GM18858 (cell line): ENCODE measurements at regions not wholly inside any gene's neighbourhood (a gene's known extent, or its start where the extent isn't known, plus 50 kb on each side); places are given as distances from the start of the nearest gene placed in this dataset.

Source experiments
- ATAC-seq: cut with Tn5 transposase; IDR thresholded peaks from one replicate; pipeline ENCODE4 v1.9.1; 2021; ENCODE audit not compliant: unreplicated experiment

DNA sequence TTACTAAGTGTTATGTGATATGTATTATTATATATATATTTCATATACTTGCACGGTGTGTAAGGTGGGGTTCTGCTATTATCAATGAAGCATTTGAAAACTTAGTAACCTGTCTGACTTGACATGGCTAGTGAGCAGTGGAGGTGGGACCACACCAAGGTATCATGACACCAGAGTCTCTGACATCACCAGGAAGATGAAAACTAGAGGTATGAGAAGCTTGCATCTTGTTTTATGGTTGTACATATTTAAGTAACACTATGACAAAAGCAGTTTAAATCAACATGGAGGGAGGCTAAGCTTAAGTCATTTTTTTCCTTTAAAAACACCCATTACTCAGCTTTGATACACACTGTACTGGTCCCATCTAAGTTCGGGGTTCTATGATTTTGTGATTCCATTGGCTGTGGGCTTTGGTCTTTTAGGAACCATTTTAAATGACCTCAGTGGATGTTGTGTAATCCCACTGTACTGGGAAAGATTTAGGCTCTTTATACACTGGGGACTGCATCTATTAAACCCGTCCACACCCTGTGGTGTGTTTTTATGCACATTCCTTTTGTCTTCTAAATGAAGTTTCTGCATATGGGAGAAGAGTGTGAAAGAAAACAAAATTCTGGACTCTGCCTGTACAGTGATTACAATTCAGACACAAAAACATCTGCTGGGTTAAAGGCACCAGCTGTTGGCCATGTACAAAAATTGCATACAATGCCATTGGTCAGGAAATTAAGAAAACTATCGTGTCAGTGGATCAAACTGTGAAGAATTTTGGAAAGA lies 570.6 kb downstream of the SPRY1 start:
- no peak for ATAC-seq

DNA sequence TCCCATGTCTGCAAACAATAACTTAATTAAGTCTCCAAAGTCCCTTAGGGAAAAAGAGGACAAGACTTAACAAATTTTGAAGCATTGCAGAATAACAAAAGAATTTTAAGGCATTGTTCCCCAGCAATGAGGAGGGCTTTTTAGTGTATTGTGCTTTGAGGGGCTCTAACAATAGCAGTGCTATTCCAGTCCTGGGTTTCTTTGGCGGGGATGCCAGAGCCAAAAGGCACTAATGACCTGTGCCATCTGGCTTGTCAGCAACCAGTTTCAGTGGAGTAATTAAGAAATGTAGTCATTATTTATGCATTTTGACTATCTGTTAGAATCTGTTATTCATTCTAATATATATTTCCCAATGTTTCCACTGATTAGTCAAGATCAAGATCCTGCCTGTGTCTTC lies 575.4 kb downstream of the SPRY1 start:
- no peak for ATAC-seq

DNA sequence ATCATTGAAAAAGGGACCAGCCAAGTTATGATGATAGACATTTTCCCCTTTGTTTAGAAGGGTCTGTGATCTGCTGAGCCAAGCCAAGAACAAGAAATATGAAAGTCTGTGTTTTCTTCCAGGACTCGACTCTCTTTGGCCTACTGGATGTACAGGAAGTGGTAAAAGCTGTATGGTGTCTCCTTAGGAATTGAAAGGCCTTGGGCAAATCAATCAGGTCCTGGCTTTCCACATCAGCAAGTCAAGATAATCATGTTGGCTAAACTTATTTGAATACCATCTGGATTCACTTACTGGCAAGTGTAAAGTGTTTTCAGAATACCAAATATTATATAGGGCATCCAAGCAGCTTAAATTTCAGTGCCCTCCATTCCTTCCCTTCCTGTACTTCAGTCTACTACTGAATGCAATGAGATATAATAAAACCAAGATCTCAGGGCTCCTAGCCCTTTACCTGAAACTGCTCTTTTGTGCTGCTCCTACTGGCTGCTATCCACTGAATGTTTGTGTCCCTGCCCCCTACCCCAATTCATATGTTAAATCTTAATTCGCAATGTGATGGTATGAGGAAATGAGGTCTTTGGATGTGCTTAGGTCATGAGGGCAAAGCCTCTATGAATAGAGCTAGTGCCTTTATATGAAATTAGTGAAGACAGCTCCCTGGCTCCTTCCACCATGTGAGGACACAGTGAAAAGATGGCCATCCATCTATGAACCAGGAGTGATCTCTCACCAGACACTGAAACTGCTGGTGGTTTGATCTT lies 578.0 kb downstream of the SPRY1 start:
- ATAC-seq = no peak

DNA sequence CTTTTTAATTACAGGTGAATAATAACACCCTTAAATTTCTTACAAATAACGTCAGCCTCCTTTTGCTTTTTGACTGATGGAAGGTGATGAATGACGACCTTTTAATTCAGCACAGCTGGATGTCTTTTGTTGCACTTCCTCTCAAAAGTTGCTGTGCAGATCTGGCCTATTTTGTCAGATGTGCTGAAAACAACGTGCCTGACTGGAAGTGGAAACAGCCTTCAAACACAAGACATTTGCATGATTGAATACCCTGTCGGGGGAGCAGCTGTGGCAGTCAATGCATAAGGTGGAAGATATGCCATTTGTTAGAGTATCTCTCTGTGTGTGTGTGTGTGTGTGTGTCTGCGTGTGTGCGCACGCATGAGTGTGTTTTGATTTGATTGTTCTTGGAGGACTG lies 579.7 kb downstream of the SPRY1 start:
- no peak for ATAC-seq

DNA sequence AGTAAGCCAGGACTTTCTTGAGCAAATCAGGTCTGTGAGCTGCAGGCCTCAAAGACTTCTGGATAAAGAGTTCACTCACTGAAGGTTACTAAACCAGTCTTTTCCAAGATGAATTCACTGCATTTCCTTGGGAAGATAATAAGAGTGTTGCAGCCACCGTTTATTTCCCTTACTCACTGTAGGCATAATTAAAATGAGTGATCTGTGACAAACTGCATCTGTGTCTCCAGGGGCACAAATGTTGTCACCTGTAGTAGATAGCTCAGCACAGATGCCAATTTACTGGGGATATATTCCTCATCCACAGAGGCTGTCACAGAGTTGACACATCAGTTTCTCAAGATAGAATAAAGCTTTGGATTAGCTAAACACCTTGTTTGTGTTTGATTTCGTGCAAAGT lies 580.2 kb downstream of the SPRY1 start:
- no peak for ATAC-seq

DNA sequence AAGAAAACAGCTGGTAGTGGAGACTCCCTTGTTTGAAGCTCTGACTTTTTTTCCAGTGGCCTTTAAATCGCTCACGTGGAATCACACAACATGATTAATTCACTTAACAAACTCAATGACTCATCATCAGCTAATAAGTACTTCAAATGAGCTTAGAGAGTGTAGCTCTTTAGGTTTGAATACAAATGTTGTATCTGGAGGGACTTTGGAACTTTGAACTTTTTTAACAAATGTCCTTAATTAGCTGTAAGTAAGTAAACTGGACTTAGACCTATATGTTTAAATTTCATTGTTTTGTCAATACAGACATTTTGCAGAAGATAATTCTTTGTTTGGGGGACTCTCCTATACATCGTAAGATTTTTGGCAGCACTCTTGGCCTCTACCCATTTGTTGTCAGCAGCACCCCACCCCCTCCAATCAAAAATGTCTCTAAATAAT lies 581.1 kb downstream of the SPRY1 start:
- ATAC-seq = no peak

DNA sequence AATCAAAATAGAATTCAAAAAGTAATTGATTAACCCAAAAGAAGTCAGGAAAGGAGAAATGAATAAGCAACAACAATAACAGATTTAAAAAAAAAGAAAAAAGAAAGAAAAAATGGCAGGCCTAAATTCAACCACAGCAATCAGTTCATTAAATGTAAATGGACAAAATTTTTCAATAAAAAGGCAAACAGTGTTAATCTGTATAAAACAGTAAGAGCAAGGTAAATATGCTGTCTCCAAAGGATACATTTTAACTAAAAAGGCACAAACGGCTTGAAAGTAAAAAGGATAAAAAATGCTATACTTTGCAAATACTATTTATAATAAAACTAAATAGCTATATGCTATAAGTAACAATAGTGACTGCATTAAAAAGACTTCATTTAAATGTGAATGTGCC lies 582.0 kb downstream of the SPRY1 start:
- no peak for ATAC-seq

DNA sequence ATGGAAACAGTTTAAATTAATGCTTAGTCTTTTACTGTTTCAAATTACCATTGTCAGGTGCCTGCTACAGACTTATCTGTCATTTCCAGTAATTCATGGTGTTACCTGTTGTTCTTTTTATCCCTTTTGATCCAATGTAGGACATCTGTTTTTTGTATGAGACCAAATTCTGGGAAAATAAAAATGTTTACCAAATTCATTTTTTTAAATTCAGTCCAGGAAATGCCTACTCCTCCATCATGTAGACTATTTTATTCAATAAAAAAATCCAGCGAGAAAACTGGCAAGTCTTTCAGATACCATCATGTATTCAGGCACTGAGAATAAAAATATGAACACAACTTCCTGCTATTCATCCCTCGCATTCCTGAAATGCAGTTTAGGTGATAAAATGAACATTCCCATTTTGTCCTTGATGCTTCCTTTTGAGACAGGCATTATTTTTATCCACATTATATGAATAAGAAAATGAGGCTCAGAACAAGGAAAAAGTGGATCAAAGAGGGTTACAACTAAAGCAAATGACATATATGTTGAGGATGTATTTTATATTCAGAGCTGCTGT lies 584.2 kb downstream of the SPRY1 start:
- no peak for ATAC-seq

DNA sequence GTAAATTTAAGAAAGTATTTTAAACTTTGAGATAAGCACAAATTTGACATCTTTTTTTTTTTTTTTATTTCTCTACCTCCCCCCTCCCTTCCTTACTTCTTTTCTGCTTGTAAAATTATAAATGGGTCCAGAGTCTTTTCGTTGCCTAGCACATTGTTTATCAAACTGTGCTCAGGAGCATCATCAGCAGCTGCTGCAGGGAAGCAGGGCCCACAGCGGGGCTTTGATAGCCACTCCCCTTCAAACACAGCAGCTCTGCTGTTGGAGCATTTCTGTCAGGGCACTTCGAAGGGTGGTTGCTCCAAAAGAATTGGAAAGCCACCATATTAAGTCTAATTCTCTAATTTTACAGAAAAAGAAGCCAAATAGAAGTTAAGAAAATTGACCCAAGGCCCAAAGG lies 588.3 kb downstream of the SPRY1 start:
- no peak for ATAC-seq

DNA sequence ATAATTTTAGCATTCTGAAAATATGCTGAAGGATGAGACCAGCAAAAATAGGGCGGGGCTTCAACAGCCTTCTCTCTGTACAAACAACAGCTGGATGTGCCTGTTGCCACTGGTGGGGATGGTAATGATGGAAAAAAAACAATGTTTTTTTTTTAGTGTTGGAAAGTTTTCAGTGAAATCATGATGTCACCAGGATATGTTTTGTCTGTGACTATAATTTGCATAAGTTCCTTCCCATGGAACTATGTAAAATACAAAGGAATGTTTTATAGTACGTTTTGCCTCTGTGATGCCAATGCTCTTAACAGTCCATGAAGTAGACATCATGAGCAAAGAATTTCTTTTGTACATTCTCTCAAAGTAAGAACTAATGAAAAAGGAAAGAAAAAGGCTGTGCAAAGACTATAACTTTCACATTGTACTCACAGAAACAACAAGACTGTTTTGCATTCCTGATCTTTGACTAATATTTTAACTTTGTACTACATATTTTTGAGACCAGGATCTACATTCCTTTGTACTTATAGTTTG lies 589.7 kb downstream of the SPRY1 start:
- no peak for ATAC-seq

DNA sequence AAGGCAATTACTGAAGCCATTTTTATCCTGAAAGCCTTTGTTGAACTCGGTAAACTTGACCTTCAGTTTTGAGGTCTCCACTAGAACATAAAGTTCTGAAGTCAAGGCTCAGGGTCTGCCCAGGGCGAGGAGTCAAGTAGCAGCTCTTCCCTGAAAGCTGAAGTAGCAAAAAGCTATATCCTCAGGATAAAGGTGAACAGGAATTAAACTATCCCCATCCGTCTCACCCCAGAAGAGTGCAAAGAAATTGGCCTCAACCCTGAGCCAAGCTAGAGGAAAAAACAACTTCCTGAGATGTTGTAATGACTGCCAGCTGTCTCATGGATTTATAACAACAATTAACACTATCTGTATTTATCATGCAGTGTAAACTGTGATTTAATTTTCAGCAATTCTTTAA lies 590.8 kb downstream of the SPRY1 start:
- no peak for ATAC-seq

DNA sequence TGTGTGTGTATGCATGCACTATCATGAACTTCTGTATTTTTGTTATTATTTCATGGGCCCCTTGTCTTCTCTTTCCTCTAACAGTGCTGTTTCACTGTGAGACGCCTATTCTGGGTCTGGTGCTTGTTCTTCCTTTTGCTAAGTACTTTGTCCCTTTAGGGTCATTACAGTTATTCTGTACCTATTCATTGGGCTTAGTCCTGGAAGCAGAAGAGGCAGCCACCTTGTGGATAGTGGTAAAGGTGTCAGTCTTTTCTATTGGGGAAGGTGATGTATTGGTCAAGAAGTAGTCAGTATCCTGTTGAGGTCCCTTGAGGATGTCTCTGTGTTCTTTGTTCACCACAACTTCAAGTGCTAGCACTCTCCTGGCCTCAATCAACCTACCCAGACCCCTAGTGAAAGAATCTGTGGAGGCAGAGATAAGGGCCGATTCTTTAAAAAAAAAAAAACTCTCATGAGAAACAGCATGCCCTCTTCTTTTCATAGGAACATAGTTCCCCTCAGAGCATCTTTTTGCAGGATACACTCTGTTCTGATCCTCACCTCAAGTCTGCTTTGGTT lies 593.8 kb downstream of the SPRY1 start:
- no peak for ATAC-seq

DNA sequence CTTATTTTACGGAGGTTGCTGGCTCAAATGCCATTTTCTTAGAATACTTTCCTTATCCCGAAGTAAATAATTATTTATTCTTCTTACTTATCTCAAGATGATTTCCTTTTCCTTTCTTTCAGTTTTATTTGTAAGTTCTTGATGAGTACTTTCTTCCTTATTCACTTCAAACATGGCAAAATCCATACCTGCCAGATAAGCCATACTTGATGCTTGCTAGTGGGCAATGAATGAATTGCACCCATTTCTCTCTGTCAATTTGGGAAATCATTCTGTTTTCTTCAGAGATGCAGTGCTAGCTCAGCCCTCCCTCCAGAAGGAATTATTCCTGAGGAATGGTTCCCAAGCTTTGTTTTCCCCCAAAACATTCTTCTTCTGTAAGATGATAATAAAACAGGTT lies 598.3 kb downstream of the SPRY1 start:
- no peak for ATAC-seq

DNA sequence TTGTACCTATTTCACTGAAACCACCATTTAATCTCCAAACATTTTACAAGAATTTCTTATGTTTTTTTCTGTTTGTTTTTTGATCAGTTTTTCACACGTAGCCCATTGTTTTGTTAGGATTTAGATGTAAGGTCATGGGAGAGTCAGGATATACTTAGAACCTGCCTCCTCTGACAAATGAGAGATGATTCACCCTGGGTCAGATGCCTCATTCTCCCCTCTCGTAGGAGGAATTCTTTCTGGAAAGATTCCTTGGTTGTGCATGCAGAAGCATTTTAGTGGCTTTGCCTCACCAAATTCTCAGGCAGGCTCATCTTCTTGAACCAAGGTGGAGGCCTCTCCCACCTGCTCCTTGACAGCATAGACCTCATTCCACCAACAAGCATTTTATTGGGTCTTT lies 599.3 kb downstream of the SPRY1 start:
- ATAC-seq = no peak

DNA sequence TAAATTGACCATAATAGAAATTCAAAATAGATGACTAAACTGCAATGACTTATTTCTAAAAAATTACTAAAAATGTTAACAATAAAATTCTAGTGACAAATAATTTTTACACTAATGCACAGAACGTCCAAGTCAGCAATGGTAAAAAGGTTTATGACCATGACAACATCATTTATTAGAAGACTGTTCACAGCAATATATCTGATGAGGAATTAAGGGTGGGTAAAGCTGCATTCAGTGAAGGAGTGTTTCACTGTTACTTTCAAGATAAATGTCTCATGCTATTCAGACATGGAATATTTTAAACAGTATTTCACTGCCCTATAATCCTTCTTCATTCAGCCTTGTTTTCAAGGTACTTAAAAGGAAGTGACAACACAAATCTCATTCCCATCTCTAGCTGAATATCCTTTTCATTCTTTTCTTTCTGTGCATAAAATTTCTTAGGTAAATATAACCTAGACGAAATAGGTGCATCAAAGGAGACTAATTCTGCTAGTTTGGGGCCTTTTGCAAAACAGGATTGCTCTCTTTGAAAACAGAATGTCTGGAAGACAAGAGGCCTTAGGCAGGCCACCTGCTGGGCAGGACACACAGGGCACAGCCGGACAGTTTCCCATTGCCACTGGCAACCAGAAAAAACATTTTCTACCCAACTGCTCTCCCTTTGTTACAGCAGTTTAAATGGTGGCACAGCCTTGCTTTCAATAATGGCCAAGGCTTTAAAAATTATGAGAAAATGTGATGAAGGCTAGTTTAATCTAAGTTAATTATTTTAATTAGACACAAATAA lies 600.3 kb downstream of the SPRY1 start:
- no peak for ATAC-seq

DNA sequence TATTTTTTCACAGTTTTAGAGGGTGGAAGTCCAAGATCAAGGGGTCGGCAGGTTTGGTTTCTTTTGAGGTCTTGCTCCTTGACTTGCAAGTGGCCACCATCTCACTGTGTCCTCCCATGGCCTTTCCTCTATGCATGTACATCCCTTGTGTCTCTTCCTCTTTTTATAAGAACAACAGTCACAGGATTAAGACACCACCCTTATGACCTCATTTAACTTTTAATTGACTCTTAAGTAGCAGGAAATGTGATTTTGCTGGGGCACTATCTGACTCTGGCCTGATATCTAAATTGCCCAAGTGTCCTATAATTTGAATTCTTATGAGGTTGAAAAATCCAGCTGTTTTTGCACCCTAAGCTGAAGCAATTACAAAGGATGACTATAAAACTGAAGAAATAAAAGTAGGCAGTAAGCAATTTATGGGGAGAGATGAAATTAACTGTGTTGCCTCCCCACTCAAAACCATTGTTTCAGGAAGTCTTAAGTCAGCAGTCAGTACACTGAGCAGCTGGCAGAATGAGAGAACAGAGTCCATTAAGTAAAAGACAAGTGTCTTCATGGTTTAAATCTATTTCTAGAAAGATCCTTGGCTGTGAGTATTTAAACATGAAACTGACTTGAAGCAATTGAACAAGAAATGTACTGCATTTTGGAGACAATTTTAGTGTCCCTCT lies 601.3 kb downstream of the SPRY1 start:
- no peak for ATAC-seq

DNA sequence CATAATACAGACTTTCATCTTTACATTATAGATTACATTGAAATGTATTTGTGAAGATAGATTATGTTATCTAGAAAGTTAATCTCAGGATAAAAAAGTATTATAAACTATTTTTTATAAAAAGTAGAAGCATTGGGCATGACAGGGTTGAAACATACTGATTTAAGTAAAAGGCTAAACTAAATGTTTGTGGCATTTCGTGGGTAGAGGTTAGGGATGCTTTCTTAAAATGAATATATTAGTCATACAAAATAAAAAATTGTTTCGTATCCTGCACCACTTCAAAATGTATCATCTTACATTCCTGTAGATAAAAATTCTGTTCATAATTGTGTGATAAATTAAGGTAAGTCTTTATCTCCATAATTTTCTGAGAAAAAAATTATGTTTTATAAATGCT lies 603.6 kb downstream of the SPRY1 start:
- no peak for ATAC-seq

DNA sequence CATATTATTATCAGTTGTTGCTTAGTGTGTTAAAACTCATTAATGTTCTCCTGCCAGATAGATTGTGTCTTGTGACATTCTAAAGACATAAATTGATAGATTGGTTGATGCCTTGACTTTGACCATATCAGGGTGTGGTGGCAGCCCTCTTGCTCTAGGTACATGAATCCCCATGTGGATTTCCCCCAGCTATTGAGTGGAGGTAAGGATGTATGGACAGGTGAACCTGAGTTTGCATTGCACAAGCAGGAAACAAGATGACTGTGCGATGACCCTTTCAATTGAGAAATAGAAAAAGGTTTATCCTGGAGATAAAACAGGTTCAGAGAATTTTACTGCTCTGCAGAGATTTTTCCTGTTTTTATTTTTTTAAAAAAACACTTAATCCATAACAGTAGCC lies 619.2 kb downstream of the SPRY1 start:
- ATAC-seq = no peak

DNA sequence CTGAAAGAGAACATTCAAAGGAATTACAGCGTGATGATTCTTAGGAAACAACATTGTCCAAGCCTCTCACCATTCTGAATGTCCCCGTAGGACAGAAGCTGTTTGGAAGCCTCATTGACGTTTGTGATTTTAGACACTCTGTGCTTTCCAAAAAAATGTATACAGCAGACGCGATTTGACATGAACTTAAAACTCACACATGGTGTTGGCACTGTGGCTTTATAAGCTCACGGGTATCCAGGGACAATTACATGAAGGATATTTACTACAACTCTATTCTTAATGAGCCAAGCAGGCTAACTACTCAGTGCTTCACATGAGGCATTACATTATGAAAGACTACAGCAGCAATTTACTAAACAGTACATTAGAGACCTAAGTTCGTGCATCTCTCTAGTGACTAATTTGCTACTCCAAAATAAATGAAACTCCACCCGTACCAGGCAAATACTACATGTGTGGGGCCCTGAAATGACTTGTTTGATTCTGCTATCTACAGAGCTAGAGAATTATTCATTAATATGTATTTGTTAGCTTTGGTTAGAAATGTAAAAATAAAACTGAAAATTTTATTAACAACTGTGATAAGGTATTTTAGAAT lies 620.7 kb downstream of the SPRY1 start:
- ATAC-seq = no peak
